Progenitor cell of endocrine pancreas (in vitro differentiated cells): ENCODE measurements at regions not wholly inside any gene's neighbourhood (a gene's known extent, or its start where the extent isn't known, plus 50 kb on each side); places are given as distances from the start of the nearest gene placed in this dataset.
"Not testable (repeated sequence)": the region's sequence is repeated elsewhere in the genome, so short reads cannot be mapped to it uniquely, and the experiment has no call there.

Experiments
- DNase-seq: peaks from one replicate; pipeline ENCODE4 v3.0.0; 2021; ENCODE audit warnings: low spot score; ENCODE audit not compliant: unreplicated experiment
- H3K27ac Mint-ChIP-seq: 2 replicates; pipeline ENCODE4 v1.8.0; 2021; ENCODE audit warnings: mild to moderate bottlenecking, moderate library complexity, mixed read lengths
- H3K27me3 Mint-ChIP-seq: 2 replicates; pipeline ENCODE4 v1.8.0; 2021; ENCODE audit warnings: mixed read lengths
- H3K36me3 Mint-ChIP-seq: 2 replicates; pipeline ENCODE4 v1.8.0; 2022; ENCODE audit warnings: mixed read lengths; ENCODE audit not compliant: insufficient read depth
- H3K4me1 Mint-ChIP-seq: 2 replicates; pipeline ENCODE4 v1.8.0; 2021; ENCODE audit warnings: low read depth, mixed read lengths
- H3K4me3 Mint-ChIP-seq: 2 replicates; pipeline ENCODE4 v1.8.0; 2021; ENCODE audit warnings: low read depth, mild to moderate bottlenecking, moderate library complexity, mixed read lengths
- H3K9me3 Mint-ChIP-seq: 2 replicates; pipeline ENCODE4 v1.8.0; 2021; ENCODE audit warnings: low read depth, mixed read lengths
- CTCF ChIP-seq: fragments of 200-600 bp; sonication (generic); IDR thresholded peaks from one replicate; pipeline ENCODE4 v1.5.0; 2021; ENCODE audit warnings: antibody characterized with exemption, mild to moderate bottlenecking; ENCODE audit not compliant: unreplicated experiment

GRCh38 chr12:56872366-56872765 is 61.8 kb downstream of the SDR9C7 start:
- no peaks in the 10 kb centered on the region for H3K4me1 Mint-ChIP-seq
- H3K9me3 Mint-ChIP-seq = peaks cover 19% of the 10 kb centered on the region
- H3K4me3 Mint-ChIP-seq = no peak overlapping the region
- H3K27me3 Mint-ChIP-seq = peaks cover 2% of the 10 kb centered on the region
- no peak overlapping the region for H3K27ac Mint-ChIP-seq
- no peak for DNase-seq
- no peak for TF ChIP-seq CTCF
- H3K36me3 Mint-ChIP-seq = no peaks in the 10 kb centered on the region

DNA sequence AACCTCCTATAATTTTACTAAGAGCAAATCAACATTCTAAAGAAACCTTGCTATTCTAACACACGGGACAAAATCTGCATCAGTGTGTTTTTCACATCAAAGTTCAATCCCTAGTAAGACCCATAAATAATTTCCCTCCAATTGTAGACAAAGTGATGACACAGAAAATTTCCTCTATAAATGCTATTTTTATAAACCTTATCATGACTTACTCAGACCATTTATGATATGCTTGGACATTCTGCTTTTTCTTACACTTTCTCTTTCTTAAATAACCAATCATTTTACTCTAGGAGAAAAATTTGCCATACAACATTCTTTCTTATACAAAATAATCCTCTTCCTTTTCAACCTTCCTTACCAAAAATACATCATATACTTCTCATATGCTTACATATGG is 67.0 kb downstream of the SDR9C7 start:
- no peak for TF ChIP-seq CTCF
- Mint-ChIP-seq H3K36me3 (peaks cover 3% of the 10 kb centered on the region), H3K9me3 (peaks cover 42% of the 10 kb centered on the region), H3K27me3 (no peaks in the 10 kb centered on the region), H3K27ac (no peak overlapping the region), H3K4me1 (no peaks in the 10 kb centered on the region), H3K4me3 (no peak overlapping the region)
- no peak for DNase-seq

GRCh38 chr12:56866493-56866892 is 67.7 kb downstream of the SDR9C7 start:
- Mint-ChIP-seq H3K27me3 (no peaks in the 10 kb centered on the region), H3K4me1 (no peaks in the 10 kb centered on the region), H3K36me3 (peaks cover 3% of the 10 kb centered on the region), H3K4me3 (no peak overlapping the region), H3K9me3 (peaks cover 44% of the 10 kb centered on the region), H3K27ac (no peak overlapping the region)
- TF ChIP-seq CTCF = no peak
- no peak for DNase-seq

GRCh38 chr12:56864318-56864717 is 69.9 kb downstream of the SDR9C7 start:
- Mint-ChIP-seq H3K9me3 (peaks cover 43% of the 10 kb centered on the region), H3K4me3 (no peak overlapping the region), H3K36me3 (peaks cover 3% of the 10 kb centered on the region), H3K27ac (no peak overlapping the region), H3K4me1 (no peaks in the 10 kb centered on the region), H3K27me3 (no peaks in the 10 kb centered on the region)
- TF ChIP-seq CTCF = no peak
- DNase-seq = no peak

DNA sequence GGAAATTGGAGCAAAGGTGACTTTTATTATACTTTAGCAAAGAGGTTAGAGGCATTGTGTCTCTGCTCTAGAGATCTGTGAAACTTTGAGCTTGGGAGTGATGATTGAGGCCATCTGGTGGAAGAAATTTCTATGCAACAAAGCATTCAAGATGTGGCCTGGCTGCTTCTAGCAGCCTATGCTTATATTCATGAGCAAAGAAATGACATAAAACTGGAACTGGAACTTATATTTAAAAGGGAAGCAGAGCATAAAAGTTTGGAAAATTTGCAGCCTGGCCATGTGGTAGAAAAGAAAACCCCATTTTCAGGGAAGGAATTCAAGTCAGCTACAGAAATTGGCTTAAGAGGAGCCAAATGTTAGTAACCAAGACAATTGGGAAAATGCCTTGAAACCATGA is 70.4 kb downstream of the SDR9C7 start:
- H3K4me3 Mint-ChIP-seq = no peak overlapping the region
- peaks cover 40% of the 10 kb centered on the region for H3K9me3 Mint-ChIP-seq
- TF ChIP-seq CTCF = no peak
- H3K36me3 Mint-ChIP-seq = peaks cover 3% of the 10 kb centered on the region
- DNase-seq = no peak
- no peak overlapping the region for H3K27ac Mint-ChIP-seq
- no peaks in the 10 kb centered on the region for H3K27me3 Mint-ChIP-seq
- no peaks in the 10 kb centered on the region for H3K4me1 Mint-ChIP-seq

DNA sequence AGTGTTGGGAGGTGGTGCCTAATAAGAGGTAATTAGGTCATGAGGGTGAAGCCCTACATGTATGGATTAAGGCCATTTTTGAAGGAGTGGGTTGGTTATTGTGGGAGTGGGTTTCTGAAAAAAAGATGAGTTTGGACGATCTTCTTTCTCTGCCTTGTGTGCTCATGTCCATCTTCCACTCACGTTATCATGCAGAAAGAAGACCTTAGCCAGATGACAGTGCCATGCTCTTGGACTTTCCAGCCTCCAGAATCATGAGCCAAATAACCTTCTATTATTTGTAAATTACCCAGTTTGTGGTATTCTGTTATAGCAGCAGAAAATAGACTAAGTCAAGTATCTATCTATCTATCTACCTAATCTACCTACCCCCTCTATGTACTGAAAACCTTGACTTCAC is 71.9 kb downstream of the SDR9C7 start:
- Mint-ChIP-seq H3K9me3 (peaks cover 31% of the 10 kb centered on the region), H3K27me3 (no peaks in the 10 kb centered on the region), H3K36me3 (peaks cover 3% of the 10 kb centered on the region), H3K27ac (no peak overlapping the region), H3K4me1 (no peaks in the 10 kb centered on the region), H3K4me3 (no peak overlapping the region)
- TF ChIP-seq CTCF = no peak
- DNase-seq = no peak

- not testable (repeated sequence) for H3K36me3 Mint-ChIP-seq, DNase-seq, H3K4me1 Mint-ChIP-seq, H3K27me3 Mint-ChIP-seq, H3K27ac Mint-ChIP-seq, H3K4me3 Mint-ChIP-seq
- H3K9me3 Mint-ChIP-seq = peaks cover 31% of the 10 kb centered on the region
Measured at GRCh38 chr12:56853392-56853978, 80.7 kb downstream of the SDR9C7 start.
